Spleen (tissue), 11 donors: ENCODE measurements at regions not wholly inside any gene's neighbourhood (a gene's known extent, or its start where the extent isn't known, plus 50 kb on each side); places are given as distances from the start of the nearest gene placed in this dataset.
"Not testable (repeated sequence)": the region's sequence is repeated elsewhere in the genome, so short reads cannot be mapped to it uniquely, and the experiment has no call there.

Experiments
- DNase-seq: peaks from one replicate; pipeline ENCODE4 v3.0.0-alpha.2; 2020
- H3K27ac ChIP-seq, 8 donors: fragments of 200-600 bp; sonication (generic) in 7 of 8; 1 replicate in 4 of 8; 2 replicates in 4 of 8; pipeline versions ENCODE4 v1.5.0 to v1.8.0; 2016 to 2021; ENCODE audit warnings: inconsistent platforms in 4 of 8, mild to moderate bottlenecking in 4 of 8, moderate library complexity in 1 of 8
- H3K27me3 ChIP-seq, 7 donors: fragments of 200-600 bp; sonication (generic) in 6 of 7; replicated peaks in 1 of 7; 1 replicate in 4 of 7; 2 replicates in 3 of 7; pipeline versions ENCODE4 v1.5.0 to v1.8.0; 2016 to 2021; ENCODE audit warnings: inconsistent platforms in 3 of 7, mild to moderate bottlenecking in 1 of 7
- H3K36me3 ChIP-seq, 6 donors: fragments of 200-600 bp; sonication (generic) in 5 of 6; 1 replicate in 4 of 6; 2 replicates in 2 of 6; pipeline versions ENCODE4 v1.5.0 to v1.8.0; 2016 to 2021; ENCODE audit warnings: inconsistent platforms in 2 of 6
- H3K4me1 ChIP-seq, 6 donors: fragments of 200-600 bp; sonication (generic) in 5 of 6; 1 replicate in 3 of 6; 2 replicates in 3 of 6; pipeline versions ENCODE4 v1.5.0 to v1.8.0; 2016 to 2021; ENCODE audit warnings: inconsistent platforms in 3 of 6
- H3K4me3 ChIP-seq, 8 donors: fragments of 200-600 bp; sonication (generic) in 7 of 8; 1 replicate in 4 of 8; 2 replicates in 4 of 8; pipeline versions ENCODE4 v1.5.0 to v1.8.0; 2016 to 2021; ENCODE audit warnings: inconsistent platforms in 4 of 8, mild to moderate bottlenecking in 4 of 8, moderate library complexity in 2 of 8
- H3K9me3 ChIP-seq, 8 donors: fragments of 200-600 bp; sonication (generic) in 7 of 8; 1 replicate in 4 of 8; 2 replicates in 4 of 8; pipeline versions ENCODE4 v1.5.0 to v1.8.0; 2016 to 2021; ENCODE audit warnings: inconsistent platforms in 4 of 8
- CTCF ChIP-seq, 11 experiments: fragments of 200-600 bp in 7 of 11; fragments of 450-650 bp in 4 of 11; sonication (generic) in 4 of 11; IDR thresholded peaks in 8 of 11; conservative IDR thresholded peaks in 3 of 11; 1 replicate in 7 of 11; 2 replicates in 4 of 11; pipeline versions ENCODE4 v1.4.0 to v1.8.0; 2016 to 2021; ENCODE audit warnings: antibody characterized with exemption in 11 of 11, inconsistent platforms in 4 of 11, mild to moderate bottlenecking in 1 of 11
- POLR2A ChIP-seq, 3 donors: fragments of 450-650 bp; IDR thresholded peaks; one replicate each; pipeline ENCODE4 v1.5.1; 2017; ENCODE audit warnings: antibody characterized with exemption in 3 of 3, mild to moderate bottlenecking in 1 of 3
- POLR2AphosphoS5 ChIP-seq, 3 donors: sonication (generic); formaldehyde crosslinking; IDR thresholded peaks; one replicate each; pipeline ENCODE4 v1.5.1; 2017; ENCODE audit warnings: antibody characterized with exemption in 3 of 3
- WGBS, 5 donors: extraction: QIAGEN DNeasy Blood & Tissue Kit in 3 of 5; methylation state at CpG; one replicate each; pipeline versions ENCODE4 v1.1.5 to v1.1.7; 2013 to 2018; 5-methylcytosine and 5-hydroxymethylcytosine counted together
- intact Hi-C: fragments of 100-400 bp; cut with DNase I; formaldehyde crosslinking; loops from one replicate; pipeline ENCODE4 v1.15.0; 2023; ENCODE audit warnings: low total_unique reads
- donor health status: healthy with polysubstance abuse.
- donor health status: DM: no; HTN: no; CAD: no; lungs with moderate emphysema.
- donor health status: DM: no; HTN: no; CAD: no.
- donor health status: Bipolar disorder and iron deficiency.
- donor health status: healthy.
- donor health status: DM: no; HTN: no; CAD: no.
- donor health status: DM: yes; HTN: yes; CAD: no.

- no peak for DNase-seq
- H3K4me3 ChIP-seq = no peak overlapping the region
- no peaks in the 10 kb centered on the region for H3K9me3 ChIP-seq
- 92 to 96% (median 94%) methylated on average over 5 of the region's 5 CpGs for WGBS, 5 donors
- no peaks in the 10 kb centered on the region for H3K27me3 ChIP-seq
- H3K4me1 ChIP-seq = peaks cover 0 to 8% (median 5%) of the 10 kb centered on the region in 6 donors
- no peaks in the 10 kb centered on the region for H3K36me3 ChIP-seq
- H3K27ac ChIP-seq = no peak overlapping the region
- intact Hi-C loops = no loop called here
- no peak for TF ChIP-seq POLR2AphosphoS5 (IDR thresholded peaks at IDR 0.05)
- no peak for TF ChIP-seq CTCF (IDR thresholded peaks at IDR 0.05 in 8 of 11, conservative IDR thresholded peaks at IDR 0.05 in 3 of 11)
- TF ChIP-seq POLR2A (IDR thresholded peaks at IDR 0.05) = no peak
Observed at GRCh38 chr10:33086100-33086499, 128.1 kb upstream of the ITGB1 start.

GRCh38 chr10:33085313-33085833 is 127.3 kb upstream of the ITGB1 start:
- no peak for DNase-seq
- H3K27ac ChIP-seq = no peak overlapping the region
- no peak overlapping the region for H3K4me3 ChIP-seq
- H3K9me3 ChIP-seq = no peaks in the 10 kb centered on the region
- TF ChIP-seq POLR2A (IDR thresholded peaks at IDR 0.05) (no peak), POLR2AphosphoS5 (IDR thresholded peaks at IDR 0.05) (no peak), CTCF (IDR thresholded peaks at IDR 0.05 in 8 of 11, conservative IDR thresholded peaks at IDR 0.05 in 3 of 11) (no peak)
- H3K27me3 ChIP-seq = no peaks in the 10 kb centered on the region
- H3K36me3 ChIP-seq = no peaks in the 10 kb centered on the region
- peaks cover 0 to 8% (median 5%) of the 10 kb centered on the region in 6 donors for H3K4me1 ChIP-seq
- intact Hi-C loops = no loop called here

DNA sequence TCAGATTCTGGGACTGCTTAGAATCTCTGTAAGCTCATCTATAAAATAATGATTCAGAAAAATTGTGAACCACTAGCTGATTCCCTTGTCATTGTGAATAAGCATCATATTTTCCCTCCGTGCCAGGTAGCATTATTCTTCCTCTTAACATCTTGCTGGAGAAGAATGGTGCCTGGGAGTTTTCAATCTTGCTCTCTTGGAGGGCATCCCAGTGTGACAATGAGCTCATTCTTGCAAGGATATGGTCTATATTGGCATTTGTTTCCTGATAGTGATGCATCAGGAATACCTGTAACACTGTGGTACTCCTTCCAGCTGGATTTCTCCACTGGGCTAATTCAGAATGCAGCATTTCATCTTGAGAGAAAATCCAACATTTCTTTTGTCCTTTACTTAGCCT is 126.4 kb upstream of the ITGB1 start:
- WGBS, 5 donors = 81 to 100% (median 95%) methylated on average over 1 of the region's 1 CpG
- TF ChIP-seq POLR2AphosphoS5 (IDR thresholded peaks at IDR 0.05) (no peak), CTCF (IDR thresholded peaks at IDR 0.05 in 8 of 11, conservative IDR thresholded peaks at IDR 0.05 in 3 of 11) (no peak), POLR2A (IDR thresholded peaks at IDR 0.05) (no peak)
- intact Hi-C loops = no loop called here
- DNase-seq = no peak
- Histone ChIP-seq H3K36me3 (no peaks in the 10 kb centered on the region), H3K4me1 (peaks cover 0 to 8% (median 5%) of the 10 kb centered on the region in 6 donors), H3K4me3 (no peak overlapping the region), H3K9me3 (no peaks in the 10 kb centered on the region), H3K27me3 (no peaks in the 10 kb centered on the region), H3K27ac (no peak overlapping the region)

DNA sequence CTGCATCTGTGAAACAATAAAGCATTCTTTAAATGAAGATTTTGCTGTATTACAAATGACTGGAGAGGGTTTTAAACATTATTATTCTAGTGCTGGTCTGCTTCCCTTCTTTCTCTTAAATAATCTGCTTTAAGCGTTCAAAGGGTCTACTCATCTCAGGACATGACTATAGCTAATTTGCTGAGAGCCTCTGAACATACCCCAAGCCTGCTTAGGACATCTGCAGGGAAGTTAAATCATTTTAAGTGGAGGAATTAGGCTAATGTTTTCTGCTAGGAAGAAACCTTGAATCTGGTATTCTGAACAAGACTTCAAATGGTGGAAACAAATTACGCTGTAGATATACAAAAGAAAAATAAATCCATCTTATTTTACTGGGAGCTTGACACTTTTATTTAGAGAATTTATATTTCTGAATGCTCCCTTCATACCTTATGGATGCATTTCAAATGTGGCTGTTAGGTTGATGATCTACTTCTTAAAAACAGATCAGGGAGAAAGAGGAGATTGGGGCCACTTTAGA is 124.4 kb upstream of the ITGB1 start:
- DNase-seq = no peak
- TF ChIP-seq POLR2A (IDR thresholded peaks at IDR 0.05) (no peak), POLR2AphosphoS5 (IDR thresholded peaks at IDR 0.05) (no peak)
- 84 to 98% (median 93%) methylated on average over 2 of the region's 2 CpGs for WGBS, 5 donors

GRCh38 chr10:33080467-33080866 is 122.4 kb upstream of the ITGB1 start:
- WGBS, 5 donors = 70 to 96% (median 85%) methylated on average over 2 of the region's 2 CpGs
- DNase-seq, H3K4me1 ChIP-seq, H3K27ac ChIP-seq, H3K9me3 ChIP-seq, H3K36me3 ChIP-seq, H3K27me3 ChIP-seq, H3K4me3 ChIP-seq, intact Hi-C loops: not testable (repeated sequence)

More for the DNA sequence above, 124.4 kb upstream of the ITGB1 start:
- intact Hi-C loops = no loop called here
- H3K27ac ChIP-seq = no peak overlapping the region
- H3K4me1 ChIP-seq = peaks cover 0 to 6% (median 5%) of the 10 kb centered on the region in 6 donors
- no peaks in the 10 kb centered on the region for H3K36me3 ChIP-seq
- no peaks in the 10 kb centered on the region for H3K27me3 ChIP-seq
- no peaks in the 10 kb centered on the region for H3K9me3 ChIP-seq
- no peak overlapping the region for H3K4me3 ChIP-seq
